ENCODE measurements at regions not wholly inside any gene's neighbourhood (a gene's known extent, or its start where the extent isn't known, plus 50 kb on each side); places are given as distances from the start of the nearest gene placed in this dataset.

- DNase-seq, result no peak
Measured at GRCh38 chr5:27639005-27639612, 600.7 kb upstream of the CDH9 start.

- DNase-seq, result no peak
Measured at GRCh38 chr5:27619982-27620381, 581.6 kb upstream of the CDH9 start.

- DNase-seq, result no peak
Measured at GRCh38 chr5:27612161-27612560, 573.8 kb upstream of the CDH9 start.

GRCh38 chr5:27608992-27609391 is 570.6 kb upstream of the CDH9 start:
- no peak for DNase-seq

- DNase-seq, result no peak
Measured at GRCh38 chr5:27598576-27598975, 560.2 kb upstream of the CDH9 start.

GRCh38 chr5:27594141-27594540 is 555.8 kb upstream of the CDH9 start:
- DNase-seq, result no peak

- DNase-seq, result no peak
Measured at GRCh38 chr5:27592231-27592630, 553.8 kb upstream of the CDH9 start.

- DNase-seq, result no peak
Measured at GRCh38 chr5:27590503-27590902, 552.1 kb upstream of the CDH9 start.

GRCh38 chr5:27578279-27578678 is 539.9 kb upstream of the CDH9 start:
- DNase-seq, result no peak

- DNase-seq, result no peak
Measured at GRCh38 chr5:27571681-27572080, 533.3 kb upstream of the CDH9 start.

GRCh38 chr5:27568811-27569210 is 530.4 kb upstream of the CDH9 start:
- no peak for DNase-seq

GRCh38 chr5:27561408-27561807 is 523.0 kb upstream of the CDH9 start:
- DNase-seq, result no peak

GRCh38 chr5:27548484-27548883 is 510.1 kb upstream of the CDH9 start:
- DNase-seq, result no peak

GRCh38 chr5:27535031-27535557 is 496.7 kb upstream of the CDH9 start:
- DNase-seq, result no peak

GRCh38 chr5:27532305-27532704 is 493.9 kb upstream of the CDH9 start:
- no peak for DNase-seq

- no peak for DNase-seq
Measured at GRCh38 chr5:27524515-27524914, 486.1 kb upstream of the CDH9 start.

- DNase-seq, result no peak
Measured at GRCh38 chr5:27523629-27524028, 485.2 kb upstream of the CDH9 start.

- no peak for DNase-seq
Measured at GRCh38 chr5:27516437-27516836, 478.1 kb upstream of the CDH9 start.

- DNase-seq, result no peak
Measured at GRCh38 chr5:27511061-27511460, 472.7 kb upstream of the CDH9 start.

- no peak for DNase-seq
Measured at GRCh38 chr5:27503813-27504212, 465.4 kb upstream of the CDH9 start.

- DNase-seq, result no peak
Measured at GRCh38 chr5:27502236-27502635, 463.9 kb upstream of the CDH9 start.

- no peak for DNase-seq
Measured at GRCh38 chr5:27497491-27497890, 459.1 kb upstream of the CDH9 start.

GRCh38 chr5:27494887-27495286 is 456.5 kb upstream of the CDH9 start:
- DNase-seq, result no peak

- DNase-seq, result no peak
Measured at GRCh38 chr5:27491746-27492439, 453.5 kb upstream of the CDH9 start.

- no peak for DNase-seq
Measured at GRCh38 chr5:27491047-27491446, 452.7 kb upstream of the CDH9 start.
